HG03039 (cell line): ENCODE measurements at regions not wholly inside any gene's neighbourhood (a gene's known extent, or its start where the extent isn't known, plus 50 kb on each side); places are given as distances from the start of the nearest gene placed in this dataset.

Experiments used
- ATAC-seq: cut with Tn5 transposase; IDR thresholded peaks from one replicate; pipeline ENCODE4 v1.9.1; 2021; ENCODE audit warnings: mild to moderate bottlenecking, moderate library complexity; ENCODE audit not compliant: unreplicated experiment

DNA sequence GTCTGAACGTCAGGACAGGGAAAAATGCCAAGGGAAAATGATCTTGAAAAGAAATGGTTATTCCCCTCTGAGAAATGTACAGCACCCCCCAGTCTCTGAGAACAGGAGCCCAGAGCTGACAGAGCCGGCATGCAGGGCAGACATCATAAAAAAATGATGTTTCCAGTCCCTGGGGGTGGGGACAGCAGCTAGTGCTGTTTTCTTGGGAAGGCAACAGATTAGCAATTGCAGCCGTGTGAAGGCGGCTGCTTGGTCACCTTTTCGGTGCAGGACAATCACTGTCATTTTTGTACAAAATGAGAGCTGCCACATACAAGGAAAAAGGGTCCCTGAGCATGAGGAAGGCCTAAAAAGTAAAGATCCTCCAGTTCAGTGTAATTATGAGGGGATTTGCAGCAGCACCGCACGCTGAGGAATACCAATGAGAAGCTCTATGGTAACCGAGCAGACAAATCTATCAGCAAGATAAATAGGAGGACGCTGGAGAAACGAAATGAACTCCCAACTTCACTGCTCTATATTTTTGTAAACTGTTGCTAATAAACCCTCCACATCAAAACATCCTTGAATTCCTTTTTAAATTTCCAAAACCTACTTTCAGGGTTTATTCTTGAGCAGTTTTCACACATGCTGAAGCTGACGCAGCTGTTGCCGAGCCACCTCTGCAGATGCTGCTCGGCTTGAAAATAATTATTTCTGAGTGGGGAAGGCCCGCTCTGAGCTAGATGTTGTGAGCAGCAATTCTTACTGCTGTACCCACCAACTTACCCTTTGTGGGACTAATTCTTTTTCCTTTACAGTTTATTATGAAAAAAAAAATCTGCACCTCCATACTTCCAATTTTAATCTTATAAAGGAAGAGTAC is 98.2 kb upstream of the NEBL start:
- ATAC-seq: no peak

DNA sequence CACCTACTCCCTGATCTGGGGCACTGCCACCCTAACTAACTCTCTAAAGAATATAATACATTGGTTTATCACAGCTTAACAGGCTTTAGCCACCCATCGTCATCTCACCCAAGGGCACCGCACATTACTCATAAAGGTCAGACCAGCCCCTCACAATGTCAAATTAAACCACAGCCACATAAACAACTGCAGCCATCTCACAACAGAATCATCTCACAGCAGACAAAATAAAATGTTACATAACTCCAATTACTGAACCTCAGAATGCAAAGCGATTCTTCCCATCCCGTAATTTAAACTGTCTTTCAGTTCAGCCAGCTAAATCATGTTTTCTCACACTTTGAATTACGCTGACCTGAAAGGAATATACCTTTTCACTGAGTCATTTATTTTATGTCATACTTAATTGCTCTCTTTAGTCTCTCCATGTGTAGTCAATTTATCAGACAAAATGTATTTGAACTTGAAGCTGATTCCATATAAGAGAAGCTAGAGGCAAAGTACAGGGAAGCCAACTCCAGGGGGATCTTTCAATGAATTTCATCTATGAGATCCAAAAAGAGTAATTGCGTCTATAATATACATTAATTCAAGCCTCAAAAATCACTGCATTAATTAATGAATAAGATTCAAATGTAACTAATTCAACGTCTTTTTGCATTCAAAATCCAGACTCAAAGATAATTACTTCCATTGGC is 96.9 kb upstream of the NEBL start:
- ATAC-seq: no peak

DNA sequence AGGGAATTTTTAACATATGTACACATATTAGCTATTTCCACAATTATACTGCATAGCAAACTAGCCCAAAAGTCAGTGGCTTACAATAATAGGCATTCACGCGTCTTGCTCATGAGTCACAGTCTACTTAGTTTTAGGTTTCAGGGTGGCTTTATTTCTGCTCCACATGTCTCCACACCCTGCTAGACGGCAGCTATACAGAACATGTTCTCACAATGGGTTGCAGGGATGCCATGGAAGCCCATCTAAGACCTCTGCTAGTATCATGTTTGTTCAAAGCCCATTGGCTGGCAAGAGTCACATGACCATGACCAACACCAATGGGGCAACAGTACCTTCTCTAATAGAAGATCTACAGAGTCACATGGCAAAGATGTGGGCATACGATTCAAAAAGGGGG is 96.3 kb upstream of the NEBL start:
- no peak for ATAC-seq

DNA sequence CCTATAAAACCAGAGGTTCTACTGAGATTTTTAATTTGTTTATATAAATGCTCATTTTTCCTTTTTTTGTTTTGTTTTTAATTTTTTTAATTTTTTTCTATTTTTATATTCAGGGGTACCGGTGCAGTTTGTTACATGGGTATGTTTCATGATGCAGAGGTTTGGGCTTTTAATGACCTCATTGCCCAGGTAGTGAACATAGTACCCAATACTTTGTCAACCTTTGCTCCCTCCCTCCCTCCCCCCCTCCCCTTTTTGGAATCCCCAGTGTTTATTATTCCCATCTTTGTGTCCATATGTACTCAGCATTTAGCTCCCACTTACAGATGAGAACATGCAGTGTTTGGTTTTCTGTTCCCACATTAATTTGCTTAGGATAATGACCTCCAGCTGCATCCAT is 94.4 kb upstream of the NEBL start:
- ATAC-seq: no peak

DNA sequence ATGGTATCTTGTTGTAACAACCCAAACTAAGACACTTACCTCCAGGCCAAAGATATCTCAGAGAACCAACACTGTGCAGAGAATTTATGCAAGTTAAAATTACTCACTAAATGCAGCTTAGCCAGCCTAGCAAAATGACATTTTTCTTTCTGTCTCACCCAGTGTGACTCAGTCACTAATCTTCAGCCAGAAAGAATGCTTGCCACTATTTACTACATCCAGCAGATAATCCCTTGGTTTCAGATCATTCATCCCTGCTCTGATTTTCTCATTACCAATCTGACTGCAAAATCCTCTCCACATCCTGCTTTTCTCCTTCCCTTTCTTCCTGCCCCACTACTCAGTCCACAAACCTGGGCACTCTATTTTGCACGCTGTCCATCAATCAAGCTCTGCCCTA is 93.5 kb upstream of the NEBL start:
- ATAC-seq: no peak

DNA sequence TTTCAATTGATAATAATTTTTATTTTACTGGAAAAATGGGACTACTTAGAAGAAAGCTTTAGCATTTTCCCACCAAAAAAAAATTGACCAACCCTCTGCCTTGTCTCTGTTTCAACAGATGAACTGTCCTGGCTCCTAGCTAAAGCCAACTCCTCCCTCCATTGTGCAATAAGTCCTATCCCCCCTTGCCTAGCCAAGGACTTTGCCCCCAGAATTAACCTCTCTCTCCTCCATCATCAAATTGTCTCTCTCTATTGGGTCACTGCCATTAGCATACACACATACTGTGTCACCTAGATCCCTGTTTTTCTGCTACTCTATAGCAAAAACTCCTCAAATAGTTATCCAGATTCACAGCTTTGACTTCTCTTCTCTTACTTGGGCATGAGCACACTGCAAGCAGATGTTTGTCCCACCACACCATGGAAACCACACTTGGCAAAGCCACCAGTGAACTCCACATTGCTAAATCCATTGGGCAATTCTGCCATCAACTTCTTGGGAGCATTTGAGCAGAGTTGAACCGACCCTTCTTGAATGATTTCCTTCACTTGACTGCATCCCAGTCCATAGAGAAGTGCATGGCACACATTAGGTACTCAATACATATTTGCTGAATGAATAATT is 91.4 kb upstream of the NEBL start:
- ATAC-seq: no peak

DNA sequence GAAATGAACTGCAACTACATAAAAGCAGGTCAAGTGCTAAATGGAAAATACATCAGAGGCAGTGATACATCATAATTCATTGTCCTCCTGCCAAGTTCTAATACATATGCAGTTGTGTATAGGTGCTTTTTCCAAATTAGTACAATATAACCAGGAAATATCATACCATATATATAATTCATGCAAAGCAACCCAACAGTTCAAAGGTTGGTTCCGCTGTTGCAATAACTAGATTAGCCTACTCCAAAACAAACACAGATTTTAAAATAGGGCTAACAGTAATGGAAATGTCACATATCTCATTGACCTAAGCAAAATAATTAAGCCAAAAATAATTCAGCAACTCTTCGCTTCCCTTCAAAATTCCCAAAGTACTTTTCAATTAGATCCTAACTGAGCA is 88.9 kb upstream of the NEBL start:
- ATAC-seq: no peak

DNA sequence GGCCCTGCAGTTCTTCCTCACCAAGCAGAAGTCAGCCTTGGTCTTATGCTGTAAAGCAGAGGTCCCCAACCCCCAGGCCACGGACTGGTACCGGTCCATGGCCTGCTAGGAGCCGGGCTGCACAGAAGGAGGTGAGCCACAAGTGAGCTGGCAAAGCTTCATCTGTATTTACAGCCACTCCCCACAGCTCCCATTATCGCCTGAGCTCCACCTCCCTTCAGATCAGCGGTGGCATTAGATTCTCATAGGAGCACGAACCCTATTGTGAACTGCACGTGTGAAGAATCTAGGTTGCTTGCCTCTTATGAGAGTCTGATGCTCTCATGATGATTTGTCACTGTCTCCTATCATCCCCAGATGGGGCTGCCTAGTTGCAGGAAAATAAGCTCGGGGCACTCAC is 87.6 kb upstream of the NEBL start:
- ATAC-seq: no peak

DNA sequence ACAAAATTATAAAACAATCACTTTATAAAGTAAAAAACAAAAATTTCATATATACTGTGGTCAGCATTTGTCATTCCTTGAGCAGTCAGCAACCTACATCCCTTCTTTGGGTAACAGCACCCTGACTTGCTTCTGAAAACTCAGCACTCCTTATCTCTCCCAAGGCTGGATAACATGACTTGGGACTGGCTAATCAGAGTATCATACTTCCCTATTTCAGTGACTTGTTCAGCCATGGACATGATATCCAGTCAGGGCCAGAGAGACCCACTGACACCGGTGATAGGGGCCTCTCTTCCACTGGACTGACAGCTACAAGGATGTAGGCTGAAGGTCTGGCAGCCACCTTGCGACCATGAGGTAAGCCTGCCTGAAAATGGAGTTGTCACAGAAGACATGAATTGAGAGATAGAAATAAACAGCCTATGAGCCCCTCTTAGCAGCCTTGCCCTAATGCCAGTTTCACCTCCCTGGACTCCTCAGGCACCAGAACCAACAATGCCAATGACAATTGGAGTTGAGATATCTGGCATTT is 84.4 kb upstream of the NEBL start:
- ATAC-seq: no peak

DNA sequence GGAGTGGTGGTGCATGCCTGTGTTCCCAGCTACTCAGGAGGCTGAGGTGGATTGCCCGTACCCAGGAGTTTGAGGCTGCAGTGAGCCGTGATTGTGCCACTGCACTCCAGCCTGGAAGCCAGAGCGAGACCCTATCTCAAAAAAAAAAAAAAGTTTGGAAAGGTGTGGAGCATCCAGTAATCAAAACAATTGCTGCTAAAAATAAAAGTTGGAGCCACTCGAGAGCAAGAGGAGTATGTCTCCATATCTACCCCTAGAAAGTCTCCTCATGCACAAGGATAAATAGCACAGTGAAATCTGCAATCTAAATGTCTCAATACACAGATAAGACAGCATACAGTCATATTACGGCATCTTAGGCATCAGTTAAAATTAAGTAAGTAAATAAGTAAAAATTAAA is 81.5 kb upstream of the NEBL start:
- ATAC-seq: no peak

DNA sequence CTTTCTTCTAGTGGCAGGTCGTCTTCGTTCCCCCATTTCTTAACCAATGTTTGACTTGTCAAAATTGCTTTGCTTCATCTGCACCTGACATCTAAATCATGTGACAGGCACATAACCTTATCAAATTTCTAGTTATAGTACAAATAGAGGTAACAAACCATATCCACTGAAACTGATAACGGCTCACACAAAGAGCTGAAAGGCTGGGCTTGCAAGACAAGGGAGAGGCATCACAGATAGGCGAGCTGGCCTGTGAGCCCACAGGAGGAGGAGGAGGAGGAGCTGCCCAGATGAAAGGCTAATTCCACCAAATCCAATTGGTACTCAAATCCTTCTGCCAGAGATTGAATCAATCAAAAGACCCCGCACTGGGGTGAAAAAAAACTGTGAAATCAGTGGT is 80.2 kb upstream of the NEBL start:
- ATAC-seq: no peak

DNA sequence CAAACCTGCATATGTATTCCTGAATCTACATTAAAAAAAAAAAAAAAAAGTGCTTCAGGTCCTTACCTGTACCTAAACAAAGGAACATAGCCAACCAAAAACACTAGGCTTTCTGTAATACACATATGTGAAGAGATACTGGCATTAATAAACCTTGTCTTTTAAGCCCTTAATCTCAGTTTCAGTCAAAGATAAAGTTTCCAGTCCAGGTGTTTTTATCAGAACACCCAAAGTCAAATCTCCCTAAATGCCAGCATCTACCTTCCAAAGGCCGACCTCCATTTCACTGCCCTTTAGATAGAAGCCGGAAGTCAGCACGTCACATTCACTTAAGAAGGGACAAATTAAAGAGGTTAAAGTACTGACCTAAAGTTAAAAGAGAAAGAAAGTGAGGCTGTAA is 79.8 kb upstream of the NEBL start:
- ATAC-seq: no peak

DNA sequence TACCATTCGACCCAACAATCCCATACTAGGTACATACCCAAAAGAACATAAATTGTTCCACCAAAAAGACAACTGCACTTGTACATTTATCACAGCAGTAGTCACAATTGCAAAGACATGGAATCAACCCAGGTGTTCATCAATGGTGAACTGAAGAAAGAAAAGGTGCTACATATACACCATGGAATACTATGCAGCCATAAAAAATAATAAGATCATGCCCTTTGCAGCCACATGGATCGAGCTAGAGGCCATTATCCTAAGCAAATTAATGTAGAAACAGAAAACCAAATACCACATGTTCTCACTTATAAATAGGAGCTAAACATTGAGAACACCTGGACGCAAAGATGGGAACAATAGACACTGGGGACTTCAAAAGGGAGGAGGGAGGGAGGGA is 79.3 kb upstream of the NEBL start:
- ATAC-seq: no peak

DNA sequence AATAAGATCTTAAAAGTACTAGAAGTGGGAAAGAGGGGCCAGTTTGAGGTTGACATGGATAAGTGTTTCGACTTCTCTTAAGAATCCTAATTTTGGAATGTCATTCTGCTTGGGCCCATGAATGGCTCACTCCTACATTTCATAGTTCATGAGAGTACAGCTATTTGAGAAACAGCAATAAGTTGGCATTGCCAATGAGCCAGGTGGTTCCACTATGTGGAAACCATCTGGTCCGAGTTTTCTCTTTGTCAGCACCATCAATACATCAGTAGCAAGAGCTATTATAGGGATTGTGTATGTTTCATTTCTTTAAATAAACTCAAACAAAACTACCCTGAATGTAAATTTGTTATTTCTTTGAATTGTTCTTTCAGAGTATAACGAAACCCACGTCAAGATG is 78.1 kb upstream of the NEBL start:
- ATAC-seq: no peak

DNA sequence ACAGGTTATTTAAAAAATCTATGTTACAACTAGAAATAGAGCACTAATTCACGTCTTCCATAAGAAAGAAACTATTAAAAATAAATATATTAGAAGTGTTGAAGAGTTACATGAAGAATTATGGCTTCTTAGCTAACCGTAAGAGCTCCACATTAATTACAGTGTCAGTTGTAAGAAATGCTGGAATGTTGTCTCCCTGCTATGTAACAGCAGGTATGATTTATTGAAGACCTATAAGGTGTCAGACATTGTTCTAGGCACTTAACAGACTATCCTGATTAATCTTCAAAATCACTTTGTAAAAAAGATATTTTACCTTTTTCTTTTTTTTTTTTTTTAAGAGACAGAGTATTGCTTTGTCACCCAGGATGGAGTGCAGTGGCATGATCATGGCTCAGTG is 75.8 kb upstream of the NEBL start:
- ATAC-seq: no peak

DNA sequence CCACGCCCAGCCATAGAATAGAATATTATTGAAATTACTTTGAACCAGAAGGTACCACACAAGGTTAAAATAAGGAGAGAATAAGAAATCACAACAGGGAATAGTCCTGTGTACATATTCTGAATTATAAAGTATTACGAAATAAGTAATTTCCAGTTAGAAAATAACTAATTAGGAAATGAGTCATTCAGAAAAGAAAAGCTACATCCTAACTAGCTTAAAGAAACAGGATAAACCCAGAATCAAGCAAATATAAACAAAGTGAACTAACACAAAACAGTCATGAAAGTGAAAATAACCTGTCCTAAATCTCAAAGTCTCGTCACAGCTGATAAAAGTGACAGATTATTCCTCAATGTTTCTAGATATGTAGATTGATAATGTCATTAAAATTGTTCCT is 74.8 kb upstream of the NEBL start:
- no peak for ATAC-seq

DNA sequence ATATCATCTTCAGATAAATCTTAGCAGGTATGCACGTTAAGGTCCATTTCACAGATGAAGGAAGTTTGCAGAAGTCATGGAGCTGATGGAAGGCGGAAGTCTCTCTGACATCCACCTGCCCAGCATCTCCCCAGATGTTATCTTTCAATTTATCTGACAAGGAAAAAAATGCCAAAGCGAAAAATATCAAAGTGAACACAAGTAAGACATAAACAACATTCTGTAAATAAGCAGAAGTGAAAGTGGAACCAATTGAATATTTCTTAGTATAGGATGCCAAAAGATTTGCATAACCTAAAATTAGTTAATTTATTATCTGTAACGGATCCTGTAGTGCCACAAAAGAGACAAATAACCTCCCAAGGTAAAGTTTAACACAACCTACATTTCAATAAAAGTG is 73.6 kb upstream of the NEBL start:
- peak; percentile 93 for ATAC-seq

DNA sequence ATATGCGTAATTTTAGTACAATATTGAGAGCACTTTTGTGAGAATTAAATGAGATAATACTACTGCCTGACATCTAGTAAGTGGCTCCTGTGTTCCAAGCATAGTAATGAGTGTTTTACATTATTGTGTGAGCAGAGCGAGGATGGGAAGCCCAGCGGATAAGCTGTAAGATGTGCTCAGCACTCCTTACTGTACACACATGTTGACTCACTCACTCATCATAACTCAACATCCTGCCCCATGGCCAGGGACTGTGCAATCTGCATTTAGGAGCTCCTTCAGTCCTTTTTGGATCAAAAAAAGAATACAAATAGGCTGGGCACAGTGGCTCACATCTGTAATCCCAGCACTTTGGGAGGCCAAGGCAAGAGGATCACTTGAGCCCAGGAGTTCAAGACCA is 72.9 kb upstream of the NEBL start:
- no peak for ATAC-seq

DNA sequence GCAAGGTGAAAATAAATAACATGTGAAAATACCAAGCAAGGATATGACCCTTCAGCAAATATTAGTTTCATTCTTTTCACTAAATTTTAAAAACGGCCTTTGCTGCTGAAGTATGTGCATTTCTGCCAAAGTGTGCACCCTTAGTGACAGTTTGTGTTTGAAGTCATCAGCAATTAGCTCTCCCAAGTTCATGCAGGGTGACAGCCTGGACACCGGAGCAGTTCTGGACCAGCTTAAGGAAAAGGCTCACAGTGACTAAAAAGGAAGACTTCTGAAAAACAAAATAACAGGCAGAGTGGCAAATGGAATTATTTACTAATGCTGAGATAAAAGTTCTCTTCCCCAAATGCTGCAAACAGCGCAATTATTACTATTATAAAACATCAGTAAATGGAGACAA is 69.3 kb upstream of the NEBL start:
- no peak for ATAC-seq

DNA sequence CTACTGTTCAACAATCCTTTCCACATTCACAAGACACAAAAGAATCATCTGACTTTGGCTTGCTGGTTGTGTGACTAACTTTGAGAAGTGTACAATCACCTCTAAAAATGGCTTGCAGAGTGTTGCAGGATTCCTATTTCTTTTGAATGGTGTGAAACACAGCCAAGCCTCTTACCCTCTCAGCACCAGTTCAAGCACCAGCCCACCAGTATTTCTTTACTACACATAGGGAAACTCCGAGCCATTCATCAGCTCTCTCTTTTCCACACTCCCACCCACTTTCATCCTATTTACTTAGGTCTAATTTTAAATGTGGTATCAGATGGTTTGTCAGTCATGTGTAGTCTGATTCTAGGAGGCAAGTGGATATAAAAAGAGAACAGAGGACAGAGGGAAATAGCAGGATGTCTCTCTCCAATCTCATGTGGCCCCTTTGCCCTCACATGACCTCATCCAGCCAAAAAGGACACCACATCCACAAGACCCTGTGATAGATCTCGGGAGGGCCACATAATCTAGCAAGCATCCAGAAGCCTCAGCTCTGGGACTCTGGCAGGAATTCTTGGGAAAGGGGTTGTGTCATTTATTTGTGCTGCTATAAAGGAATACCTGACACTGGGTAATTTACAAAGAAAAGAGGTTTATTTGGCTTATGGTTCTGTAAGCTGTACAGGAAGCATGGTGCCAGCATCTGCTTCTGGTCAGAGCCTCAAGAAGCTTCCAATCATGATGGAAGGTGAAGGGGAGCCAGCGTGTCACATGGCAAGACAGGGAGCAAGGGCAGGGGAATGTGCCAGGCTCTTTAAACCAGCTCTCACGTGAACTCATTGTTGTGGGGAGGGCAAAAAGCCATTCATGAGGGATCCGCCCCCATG is 66.8 kb upstream of the NEBL start:
- no peak for ATAC-seq

DNA sequence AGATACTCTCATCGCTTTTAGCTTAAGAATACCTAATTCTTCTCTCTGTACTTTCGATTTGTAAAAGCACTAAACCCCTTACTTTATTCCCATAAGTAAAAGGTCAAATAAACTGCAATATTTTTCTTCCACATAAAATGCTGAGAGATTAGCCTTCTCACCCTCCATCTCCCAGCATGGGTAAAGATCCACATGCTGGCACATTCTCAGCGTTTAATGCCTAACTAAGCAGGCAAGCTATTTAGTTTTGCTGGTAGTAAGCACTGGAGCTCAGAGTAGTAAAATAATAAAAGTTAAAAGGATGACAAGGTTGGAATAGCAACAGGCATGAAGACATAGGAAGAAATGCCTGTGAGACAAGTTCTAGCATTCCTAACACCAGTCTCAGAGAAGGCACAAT is 65.9 kb upstream of the NEBL start:
- no peak for ATAC-seq
